HEK293 (cell line): ENCODE measurements at regions not wholly inside any gene's neighbourhood (a gene's known extent, or its start where the extent isn't known, plus 50 kb on each side); places are given as distances from the start of the nearest gene placed in this dataset.

Experiments used
- ZNF530 ChIP-seq: fragments of 450-650 bp; formaldehyde crosslinking; IDR thresholded peaks from 2 replicates; pipeline ENCODE4 v1.5.1; 2016; ENCODE audit warnings: low read depth, missing biosample characterization, missing genetic modification characterization
- ZNF623 ChIP-seq: fragments of 450-650 bp; formaldehyde crosslinking; IDR thresholded peaks from 2 replicates; pipeline ENCODE4 v1.5.1; 2016; ENCODE audit warnings: missing biosample characterization, missing genetic modification characterization
- TF ChIP-seq, protein P1 (sequence below): fragments of 450-650 bp; formaldehyde crosslinking; IDR thresholded peaks from 2 replicates; pipeline ENCODE4 v1.5.1; 2016; ENCODE audit warnings: missing biosample characterization, missing genetic modification characterization

DNA sequence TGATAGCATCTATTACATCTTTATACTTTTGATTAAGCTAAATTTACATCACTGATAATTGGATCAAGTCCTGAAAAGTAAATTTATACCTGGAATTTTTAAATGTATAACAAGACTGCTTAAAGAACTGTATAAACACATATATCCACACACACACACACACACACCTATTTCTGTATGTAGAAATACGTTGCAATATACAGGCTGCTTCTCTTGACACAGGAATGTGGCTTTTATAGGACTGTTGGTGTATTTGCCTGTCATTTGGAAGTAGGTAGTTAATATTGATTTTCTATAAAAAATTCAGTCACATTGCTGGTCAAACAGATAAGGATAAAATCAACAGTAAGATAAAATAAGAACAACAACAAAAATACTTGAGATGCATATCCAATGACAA is 708.5 kb upstream of the RAG2 start:
- TF ChIP-seq ZNF530 (tag by site-specific recombination) (no peak), ZNF623 (tag by site-specific recombination) (no peak)
- TF ChIP-seq, protein P1, sequence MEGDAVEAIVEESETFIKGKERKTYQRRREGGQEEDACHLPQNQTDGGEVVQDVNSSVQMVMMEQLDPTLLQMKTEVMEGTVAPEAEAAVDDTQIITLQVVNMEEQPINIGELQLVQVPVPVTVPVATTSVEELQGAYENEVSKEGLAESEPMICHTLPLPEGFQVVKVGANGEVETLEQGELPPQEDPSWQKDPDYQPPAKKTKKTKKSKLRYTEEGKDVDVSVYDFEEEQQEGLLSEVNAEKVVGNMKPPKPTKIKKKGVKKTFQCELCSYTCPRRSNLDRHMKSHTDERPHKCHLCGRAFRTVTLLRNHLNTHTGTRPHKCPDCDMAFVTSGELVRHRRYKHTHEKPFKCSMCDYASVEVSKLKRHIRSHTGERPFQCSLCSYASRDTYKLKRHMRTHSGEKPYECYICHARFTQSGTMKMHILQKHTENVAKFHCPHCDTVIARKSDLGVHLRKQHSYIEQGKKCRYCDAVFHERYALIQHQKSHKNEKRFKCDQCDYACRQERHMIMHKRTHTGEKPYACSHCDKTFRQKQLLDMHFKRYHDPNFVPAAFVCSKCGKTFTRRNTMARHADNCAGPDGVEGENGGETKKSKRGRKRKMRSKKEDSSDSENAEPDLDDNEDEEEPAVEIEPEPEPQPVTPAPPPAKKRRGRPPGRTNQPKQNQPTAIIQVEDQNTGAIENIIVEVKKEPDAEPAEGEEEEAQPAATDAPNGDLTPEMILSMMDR (tag by site-specific recombination) = no peak
